Panc1 (cell line): ENCODE measurements at regions not wholly inside any gene's neighbourhood (a gene's known extent, or its start where the extent isn't known, plus 50 kb on each side); places are given as distances from the start of the nearest gene placed in this dataset.

Source experiments
- ATAC-seq: fragments of 200-7000 bp; cut with Tn5 transposase; 2 replicates; pipeline ENCODE4 v1.9.1; 2020; ENCODE audit warnings: mild to moderate bottlenecking, moderate library complexity
- BruUV-seq: library from RNA; stranded (reverse); fragments of 400-500 nt; replicated peaks from 2 replicates; lab custom pipeline; 2021; lab: Mats Ljungman, UMichigan
- CTCF ChIA-PET: fragments of 300-600 bp; sonication (Branson Sonifier 250); formaldehyde crosslinking; loops from one replicate; lab custom pipeline; 2022; ENCODE audit warnings: antibody characterized with exemption; lab: Charles Lee
- POLR2A ChIA-PET: fragments of 300-600 bp; sonication (Branson Sonifier 250); formaldehyde crosslinking; loops from one replicate; lab custom pipeline; 2022; ENCODE audit warnings: antibody characterized with exemption; lab: Charles Lee
- DNase-seq: peaks from one replicate; pipeline ENCODE4 v3.0.0-alpha.2; 2010; ENCODE audit warnings: low read depth, low spot score
- H3K27ac ChIP-seq: 2 replicates; pipeline ENCODE4 v1.5.1; 2011; ENCODE audit warnings: mild to moderate bottlenecking, low read length, inconsistent platforms
- H3K27me3 ChIP-seq: fragments of 200-500 bp; sonication (Bioruptor generic); 2 replicates; pipeline ENCODE4 v1.6.0; 2014; ENCODE audit warnings: low read length, inconsistent platforms; ENCODE audit not compliant: control insufficient read depth, insufficient read depth
- H3K36me3 ChIP-seq: fragments of 200-500 bp; sonication (Bioruptor generic); 2 replicates; pipeline ENCODE4 v1.5.1; 2014; ENCODE audit warnings: inconsistent platforms, mild to moderate bottlenecking, low read length, moderate library complexity; ENCODE audit not compliant: control insufficient read depth, insufficient read depth
- H3K4me1 ChIP-seq: 2 replicates; pipeline ENCODE4 v1.5.1; 2011; ENCODE audit warnings: inconsistent platforms, mild to moderate bottlenecking, low read length, moderate library complexity; ENCODE audit not compliant: control insufficient read depth, insufficient read depth
- H3K4me3 ChIP-seq, 2 experiments: 2 replicates each; pipeline ENCODE4 v1.5.1; 2011 to 2012; ENCODE audit warnings: low read depth in 2 of 2, low read length in 2 of 2, mild to moderate bottlenecking in 2 of 2, inconsistent platforms in 1 of 2, moderate library complexity in 1 of 2
- H3K9me3 ChIP-seq: fragments of 200-500 bp; sonication (Bioruptor generic); 2 replicates; pipeline ENCODE4 v1.5.1; 2014; ENCODE audit warnings: low read depth, mild to moderate bottlenecking, inconsistent platforms, low read length, moderate library complexity; ENCODE audit not compliant: control insufficient read depth, insufficient read depth
- CTCF ChIP-seq: fragments of 450-650 bp; IDR thresholded peaks from 2 replicates; pipeline ENCODE4 v1.5.1; 2017; ENCODE audit warnings: mild to moderate bottlenecking
- POLR2AphosphoS5 ChIP-seq: IDR thresholded peaks from 2 replicates; pipeline ENCODE4 v1.6.1; 2012; ENCODE audit warnings: mild to moderate bottlenecking, low read depth, low read length, moderate library complexity
- REST ChIP-seq, 2 experiments: IDR thresholded peaks; 2 replicates each; pipeline ENCODE4 v1.6.1; 2011 to 2012; ENCODE audit warnings: low read depth in 2 of 2, control low read depth in 1 of 2, low read length in 1 of 2, mild to moderate bottlenecking in 1 of 2, moderate library complexity in 1 of 2; ENCODE audit not compliant: insufficient read depth in 1 of 2
- SIN3A ChIP-seq: IDR thresholded peaks from 2 replicates; pipeline ENCODE4 v1.6.1; 2012; ENCODE audit warnings: low read depth, mild to moderate bottlenecking, low read length, moderate library complexity, borderline replicate concordance; ENCODE audit not compliant: insufficient read depth
- TCF7L2 ChIP-seq: IDR thresholded peaks from 2 replicates; pipeline ENCODE4 v1.6.1; 2011; ENCODE audit warnings: mild to moderate bottlenecking, low read depth, low read length, inconsistent platforms
- in situ Hi-C: cut with HindIII; loops from 2 replicates; pipeline ENCODE4 v1.10.0; 2016; ENCODE audit warnings: low sequenced_read_pairs, low pct_unique_long_range_greater_than_20kb
- intact Hi-C: fragments of 100-400 bp; cut with micrococcal nuclease; formaldehyde crosslinking; loops from one replicate; pipeline ENCODE4 v1.10.0; 2022; ENCODE audit not compliant: unreplicated experiment

GRCh38 chr5:105460721-105461120 is 1898.1 kb upstream of the NUDT12 start:
- no peak for TF ChIP-seq TCF7L2
- TF ChIP-seq SIN3A = no peak
- TF ChIP-seq REST (IDR thresholded peaks at IDR 0.05; ENCODE audit: insufficient read depth in 1 of 2, low read depth in 2 of 2, low read length in 1 of 2) = no peak
- TF ChIP-seq POLR2AphosphoS5 = no peak
- no peak for TF ChIP-seq CTCF
- no peak overlapping the region for H3K4me3 ChIP-seq
- H3K4me1 ChIP-seq = no peaks in the 10 kb centered on the region
- BruUV-seq = no TSS peak
- no peaks in the 10 kb centered on the region for H3K36me3 ChIP-seq
- ATAC-seq (no peak), DNase-seq (no peak)
- POLR2A ChIA-PET = no interaction called here
- H3K9me3 ChIP-seq = peaks cover 4% of the 10 kb centered on the region; the same call in 1 of the 2 replicates
- intact Hi-C loops = no loop called here
- no peak overlapping the region for H3K27ac ChIP-seq
- no peaks in the 10 kb centered on the region for H3K27me3 ChIP-seq
- CTCF ChIA-PET = no interaction called here
- in situ Hi-C loops = no loop called here

- Histone ChIP-seq H3K4me3 (no peak overlapping the region), H3K27me3 (no peaks in the 10 kb centered on the region), H3K36me3 (no peaks in the 10 kb centered on the region), H3K27ac (no peak overlapping the region), H3K4me1 (no peaks in the 10 kb centered on the region), H3K9me3 (no peaks in the 10 kb centered on the region)
- no peak for TF ChIP-seq POLR2AphosphoS5
- TF ChIP-seq SIN3A = no peak
- no peak for TF ChIP-seq REST (IDR thresholded peaks at IDR 0.05; ENCODE audit: insufficient read depth in 1 of 2, low read depth in 2 of 2, low read length in 1 of 2)
- TF ChIP-seq TCF7L2 = no peak
- TF ChIP-seq CTCF = no peak
- intact Hi-C loops = no loop called here
- ChIA-PET CTCF (no interaction called here), POLR2A (no interaction called here)
- no peak for DNase-seq
- no peak for ATAC-seq
- in situ Hi-C loops = no loop called here
- BruUV-seq = no TSS peak
These were observed 1890.7 kb upstream of the NUDT12 start for GRCh38 chr5:105453216-105453807.
